CD4-positive, alpha-beta T cell treated with Interleukin-21 for 1 hour (primary cell): ENCODE measurements at regions not wholly inside any gene's neighbourhood (a gene's known extent, or its start where the extent isn't known, plus 50 kb on each side); places are given as distances from the start of the nearest gene placed in this dataset.

ENCODE experiments used
- DNase-seq: peaks from one replicate; pipeline ENCODE4 v3.0.0-alpha.2; 2020

GRCh38 chr1:111556325-111557037 is 53.0 kb upstream of the ADORA3 start:
- DNase-seq = peak; percentile 33

DNA sequence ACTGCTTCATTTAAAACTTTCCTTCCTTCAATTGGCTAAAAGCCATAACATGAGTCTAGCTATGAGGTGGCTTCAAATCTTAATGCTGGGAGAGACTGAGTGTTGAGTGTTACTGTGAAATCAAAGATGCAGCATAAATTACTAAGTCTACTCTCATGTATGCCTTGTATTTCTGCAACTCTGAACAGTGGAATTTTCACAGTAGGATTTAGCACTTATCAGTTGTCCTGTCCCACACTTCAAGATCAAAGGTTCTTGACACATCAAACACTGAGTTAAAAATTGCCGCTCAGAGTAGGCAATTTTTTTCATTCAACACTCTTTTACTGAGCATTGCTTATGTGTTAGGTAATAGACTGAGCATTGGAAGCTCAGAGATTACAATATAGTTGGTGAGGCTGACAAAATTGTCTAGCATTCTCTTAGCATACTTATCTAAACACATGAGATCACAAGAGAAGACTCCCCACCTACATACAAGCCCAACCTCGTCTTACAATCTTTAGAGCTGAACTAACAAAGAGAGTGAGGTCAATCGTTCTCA is 56.4 kb upstream of the ADORA3 start:
- no peak for DNase-seq

- DNase-seq = no peak
Observed at GRCh38 chr1:111561328-111561727, 57.9 kb upstream of the ADORA3 start.

- no peak for DNase-seq
Observed at GRCh38 chr1:111563619-111564018, 56.0 kb upstream of the RAP1A start.

- no peak for DNase-seq
Observed at GRCh38 chr1:111565079-111565478, 54.5 kb upstream of the RAP1A start.

GRCh38 chr1:111565968-111566367 is 53.6 kb upstream of the RAP1A start:
- DNase-seq = no peak

GRCh38 chr1:111568160-111568647 is 51.4 kb upstream of the RAP1A start:
- no peak for DNase-seq
